ACHN (cell line): ENCODE measurements at regions not wholly inside any gene's neighbourhood (a gene's known extent, or its start where the extent isn't known, plus 50 kb on each side); places are given as distances from the start of the nearest gene placed in this dataset.

Source experiments
- DNase-seq: peaks from one replicate; pipeline ENCODE4 v3.0.0-alpha.2; 2015
- in situ Hi-C: cut with HindIII; loops from 2 replicates; pipeline ENCODE4 v1.10.0; 2017; ENCODE audit warnings: low sequenced_read_pairs, low pct_ligation_motif_present, low pct_unique_long_range_greater_than_20kb

- DNase-seq = no peak
- in situ Hi-C loops = no loop called here
Measured at GRCh38 chr2:2823061-2823753, 492.1 kb upstream of the MYT1L start.

- DNase-seq = no peak
- in situ Hi-C loops = no loop called here
Measured at GRCh38 chr2:2822143-2822542, 491.1 kb upstream of the MYT1L start.

- in situ Hi-C loops = no loop called here
- no peak for DNase-seq
Measured at GRCh38 chr2:2812648-2813047, 481.6 kb upstream of the MYT1L start.

- in situ Hi-C loops = no loop called here
- no peak for DNase-seq
Measured at GRCh38 chr2:2812117-2812516, 481.0 kb upstream of the MYT1L start.

GRCh38 chr2:2810504-2810903, 479.4 kb upstream of the MYT1L start:
- in situ Hi-C loops = no loop called here
- DNase-seq = no peak

- in situ Hi-C loops = no loop called here
- no peak for DNase-seq
Measured at GRCh38 chr2:2809771-2810170, 478.7 kb upstream of the MYT1L start.

- DNase-seq = no peak
- in situ Hi-C loops = no loop called here
Measured at GRCh38 chr2:2808551-2809058, 477.5 kb upstream of the MYT1L start.

GRCh38 chr2:2806711-2807110, 475.6 kb upstream of the MYT1L start:
- in situ Hi-C loops = no loop called here
- no peak for DNase-seq

GRCh38 chr2:2805263-2805662, 474.2 kb upstream of the MYT1L start:
- in situ Hi-C loops = no loop called here
- no peak for DNase-seq

- DNase-seq = no peak
Measured at GRCh38 chr2:2804528-2804927, 473.5 kb upstream of the MYT1L start.

GRCh38 chr2:2801458-2801857, 470.4 kb upstream of the MYT1L start:
- no peak for DNase-seq
- in situ Hi-C loops = no loop called here

More at GRCh38 chr2:2804528-2804927, 473.5 kb upstream of the MYT1L start:
- in situ Hi-C loops = no loop called here

- in situ Hi-C loops = no loop called here
- DNase-seq = no peak
Measured at GRCh38 chr2:2800697-2801096, 469.6 kb upstream of the MYT1L start.

GRCh38 chr2:2800001-2800400, 468.9 kb upstream of the MYT1L start:
- in situ Hi-C loops = no loop called here

GRCh38 chr2:2799151-2799697, 468.1 kb upstream of the MYT1L start:
- in situ Hi-C loops = no loop called here
- no peak for DNase-seq

More at GRCh38 chr2:2800001-2800400, 468.9 kb upstream of the MYT1L start:
- DNase-seq = no peak

- DNase-seq = no peak
- in situ Hi-C loops = no loop called here
Measured at GRCh38 chr2:2798337-2798736, 467.3 kb upstream of the MYT1L start.

- no peak for DNase-seq
- in situ Hi-C loops = no loop called here
Measured at GRCh38 chr2:2797797-2798196, 466.7 kb upstream of the MYT1L start.

GRCh38 chr2:2796207-2796606, 465.1 kb upstream of the MYT1L start:
- DNase-seq = no peak
- in situ Hi-C loops = no loop called here

GRCh38 chr2:2795438-2796091, 464.5 kb upstream of the MYT1L start:
- in situ Hi-C loops = no loop called here
- no peak for DNase-seq

GRCh38 chr2:2793925-2794560, 463.0 kb upstream of the MYT1L start:
- no peak for DNase-seq
- in situ Hi-C loops = no loop called here
